ENCODE measurements at regions not wholly inside any gene's neighbourhood (a gene's known extent, or its start where the extent isn't known, plus 50 kb on each side); places are given as distances from the start of the nearest gene placed in this dataset.

- TF ChIP-seq RNF2 (IDR thresholded peaks at IDR 0.05; ENCODE audit: borderline replicate concordance, low read depth, low read length, missing control alignments, poor library complexity, severe bottlenecking) (no peak), ZNF274 (IDR thresholded peaks at IDR 0.05; ENCODE audit: borderline replicate concordance, extremely low read depth, low read length) (no peak), BRCA1 (IDR thresholded peaks at IDR 0.05; ENCODE audit: low read depth, low read length) (no peak)
Observed at GRCh38 chr11:112795142-112795815, 165.9 kb upstream of the NCAM1 start.

Measured in H1 (cell line).